Activated naive CD4-positive, alpha-beta T cell treated with anti-CD3 and anti-CD28 coated beads, Interleukin-2, amount 50 U/mL, for 24 hours (primary cell): ENCODE measurements at regions not wholly inside any gene's neighbourhood (a gene's known extent, or its start where the extent isn't known, plus 50 kb on each side); places are given as distances from the start of the nearest gene placed in this dataset.

ENCODE experiments used
- H3K27ac Mint-ChIP-seq: one replicate; pipeline ENCODE4 v1.8.0; 2021; ENCODE audit warnings: mild to moderate bottlenecking, mixed read lengths
- H3K27me3 Mint-ChIP-seq: one replicate; pipeline ENCODE4 v1.8.0; 2021; ENCODE audit warnings: mixed read lengths
- H3K36me3 Mint-ChIP-seq: one replicate; pipeline ENCODE4 v1.8.0; 2021; ENCODE audit warnings: mixed read lengths
- H3K4me1 Mint-ChIP-seq: one replicate; pipeline ENCODE4 v1.8.0; 2021; ENCODE audit warnings: mixed read lengths
- H3K4me3 Mint-ChIP-seq: one replicate; pipeline ENCODE4 v1.8.0; 2021; ENCODE audit warnings: mild to moderate bottlenecking, mixed read lengths
- H3K9me3 Mint-ChIP-seq: one replicate; pipeline ENCODE4 v1.8.0; 2021; ENCODE audit warnings: mixed read lengths

DNA sequence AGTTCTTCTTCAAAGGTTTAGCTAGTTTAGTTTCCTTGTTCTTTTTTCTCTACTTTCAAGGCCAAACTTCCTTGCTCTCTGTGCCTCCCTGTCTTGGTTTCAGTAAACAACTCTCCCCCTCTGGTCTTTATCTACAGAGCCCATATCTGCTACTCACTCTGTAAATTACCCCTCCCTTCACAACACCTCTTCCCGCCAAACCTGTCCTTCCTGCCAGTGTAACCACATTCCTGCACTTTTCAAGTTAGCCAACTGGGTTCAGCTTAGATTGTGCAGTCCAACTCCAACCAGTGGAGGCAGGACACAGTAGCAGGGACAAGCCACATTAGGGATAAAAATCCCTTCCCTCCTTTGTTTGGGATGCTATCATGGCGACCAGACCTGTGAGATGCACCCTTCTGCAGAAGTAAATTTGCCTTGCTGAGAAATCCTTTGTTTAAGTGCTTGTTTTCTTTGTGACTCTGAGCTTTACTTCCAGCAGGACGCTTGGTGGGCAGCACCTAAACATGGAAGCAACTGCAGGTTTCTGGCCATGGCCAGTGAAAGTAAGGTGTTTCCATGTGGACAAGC is 706.0 kb downstream of the KCNJ3 start:
- H3K4me1 Mint-ChIP-seq: no peaks in the 10 kb centered on the region
- H3K36me3 Mint-ChIP-seq: no peaks in the 10 kb centered on the region
- H3K9me3 Mint-ChIP-seq: peaks cover 10% of the 10 kb centered on the region

DNA sequence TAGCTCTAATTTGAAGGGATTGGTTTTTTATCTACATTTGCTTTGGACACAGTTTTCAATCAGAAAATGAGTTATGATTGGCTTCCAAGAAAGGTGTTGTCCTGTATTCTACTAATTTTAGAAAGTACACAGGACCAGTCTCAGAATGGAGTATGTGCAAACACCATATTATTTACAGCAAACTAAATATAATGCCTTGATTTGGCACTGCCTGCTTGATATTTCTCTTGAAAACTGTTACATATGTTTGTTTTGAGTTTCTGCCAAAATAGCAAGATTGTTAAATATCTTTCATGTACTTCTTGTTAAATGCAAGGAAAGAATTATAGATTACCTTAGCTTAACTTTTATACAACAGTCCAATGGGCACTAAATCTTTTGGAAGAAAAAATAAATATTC is 694.9 kb downstream of the KCNJ3 start:
- Mint-ChIP-seq H3K9me3 (no peaks in the 10 kb centered on the region), H3K4me1 (no peaks in the 10 kb centered on the region), H3K27ac (no peak overlapping the region), H3K27me3 (peaks cover 2% of the 10 kb centered on the region), H3K36me3 (no peaks in the 10 kb centered on the region), H3K4me3 (no peak overlapping the region)

More for the DNA sequence above, 706.0 kb downstream of the KCNJ3 start:
- Mint-ChIP-seq H3K27me3 (no peaks in the 10 kb centered on the region), H3K4me3 (no peak overlapping the region), H3K27ac (no peak overlapping the region)

DNA sequence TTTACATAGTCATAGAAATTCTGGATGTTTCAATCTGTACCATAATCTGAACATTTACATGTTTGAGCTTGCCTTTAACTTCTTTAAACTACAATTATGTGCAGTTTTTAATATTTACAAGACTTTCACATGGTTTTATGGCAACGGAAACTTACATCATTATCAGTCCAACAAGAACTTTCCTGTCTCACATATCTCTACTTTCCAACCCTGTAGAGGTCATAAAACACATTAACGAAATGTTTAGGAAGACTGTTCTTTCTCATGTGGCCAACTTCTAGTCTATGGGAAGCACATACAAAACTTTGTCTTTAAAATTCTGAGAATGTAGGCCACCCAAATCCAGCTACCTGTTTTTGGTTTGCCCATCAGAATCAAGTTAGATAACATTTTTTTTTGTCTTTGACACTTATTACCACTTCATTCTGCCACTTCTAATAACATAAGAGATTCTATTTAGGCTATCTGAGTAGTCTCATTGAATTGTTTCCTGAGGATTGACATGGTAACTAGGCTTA is 693.2 kb downstream of the KCNJ3 start:
- H3K36me3 Mint-ChIP-seq: no peaks in the 10 kb centered on the region
- H3K4me3 Mint-ChIP-seq: no peak overlapping the region
- H3K27me3 Mint-ChIP-seq: peaks cover 4% of the 10 kb centered on the region
- H3K9me3 Mint-ChIP-seq: no peaks in the 10 kb centered on the region
- H3K4me1 Mint-ChIP-seq: no peaks in the 10 kb centered on the region
- H3K27ac Mint-ChIP-seq: no peak overlapping the region

DNA sequence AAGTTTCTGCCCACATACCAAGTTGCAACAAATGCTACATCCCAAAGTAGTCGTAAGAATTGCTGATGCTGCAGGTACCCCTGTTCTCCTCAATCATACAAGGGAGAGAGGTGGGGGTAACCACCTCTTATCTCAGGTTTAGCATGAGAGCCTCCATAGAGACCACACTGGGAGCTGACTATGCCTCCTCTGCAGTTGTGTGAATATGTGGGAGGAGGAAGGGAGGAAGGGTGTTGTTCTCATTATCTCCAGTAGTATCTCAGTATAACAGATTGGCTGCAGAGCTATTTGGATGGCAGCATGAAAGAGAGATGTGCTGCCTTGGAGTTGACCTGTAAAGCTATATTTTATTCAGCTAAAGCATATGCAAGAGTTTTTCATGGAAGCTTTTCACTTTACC is 690.7 kb downstream of the KCNJ3 start:
- no peak overlapping the region for H3K27ac Mint-ChIP-seq
- no peaks in the 10 kb centered on the region for H3K9me3 Mint-ChIP-seq
- peaks cover 4% of the 10 kb centered on the region for H3K27me3 Mint-ChIP-seq
- no peaks in the 10 kb centered on the region for H3K4me1 Mint-ChIP-seq
- H3K36me3 Mint-ChIP-seq: no peaks in the 10 kb centered on the region
- no peak overlapping the region for H3K4me3 Mint-ChIP-seq

DNA sequence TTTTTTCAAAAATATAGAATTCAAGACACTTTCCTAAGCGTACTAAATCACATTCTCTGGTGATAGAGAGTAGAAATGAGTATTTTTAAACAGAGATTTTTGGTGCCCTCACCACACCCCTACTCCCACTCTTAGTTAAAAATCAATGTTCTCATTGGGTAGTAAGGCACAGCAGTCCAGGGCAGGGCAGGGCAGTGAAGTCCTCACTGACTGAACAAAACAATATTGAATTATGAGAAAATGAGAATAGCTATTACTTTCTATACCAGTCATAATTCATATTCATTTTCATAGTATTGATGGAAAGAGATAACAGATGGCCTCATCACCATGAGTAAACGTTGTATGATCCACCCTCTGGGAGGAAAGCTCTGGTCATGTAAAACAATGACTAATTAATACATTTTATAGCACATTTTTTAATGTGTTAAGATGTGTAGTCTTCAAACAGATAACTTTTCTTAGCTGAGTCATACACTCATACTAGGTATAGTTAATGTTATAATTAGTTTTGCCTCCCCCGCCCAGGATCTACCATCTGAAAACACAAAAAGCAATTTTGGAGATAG is 686.1 kb downstream of the KCNJ3 start:
- Mint-ChIP-seq H3K27ac (no peak overlapping the region), H3K9me3 (no peaks in the 10 kb centered on the region), H3K4me1 (no peaks in the 10 kb centered on the region), H3K36me3 (no peaks in the 10 kb centered on the region), H3K4me3 (no peak overlapping the region), H3K27me3 (peaks cover 6% of the 10 kb centered on the region)

DNA sequence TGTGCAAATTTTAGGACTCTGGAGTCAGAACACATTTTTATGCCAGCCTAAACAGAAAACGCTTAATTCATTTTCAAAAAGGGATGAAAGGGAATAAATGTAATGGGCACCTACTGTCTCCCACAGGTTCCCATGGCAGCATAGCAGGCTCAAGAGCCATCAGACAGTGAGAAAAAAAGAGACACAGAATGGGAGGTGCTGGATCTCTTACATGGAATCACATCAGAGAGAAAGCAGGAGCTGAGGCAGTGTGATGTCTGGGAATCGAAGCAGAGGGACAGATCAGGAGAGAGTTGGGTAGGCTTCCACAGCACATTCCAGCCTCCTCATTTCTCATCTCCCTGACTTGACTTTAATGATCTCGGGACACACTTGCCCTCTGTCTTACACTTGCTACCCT is 684.3 kb downstream of the KCNJ3 start:
- Mint-ChIP-seq H3K9me3 (no peaks in the 10 kb centered on the region), H3K36me3 (no peaks in the 10 kb centered on the region), H3K4me1 (peaks cover 4% of the 10 kb centered on the region), H3K27me3 (peaks cover 4% of the 10 kb centered on the region), H3K4me3 (no peak overlapping the region), H3K27ac (no peak overlapping the region)

DNA sequence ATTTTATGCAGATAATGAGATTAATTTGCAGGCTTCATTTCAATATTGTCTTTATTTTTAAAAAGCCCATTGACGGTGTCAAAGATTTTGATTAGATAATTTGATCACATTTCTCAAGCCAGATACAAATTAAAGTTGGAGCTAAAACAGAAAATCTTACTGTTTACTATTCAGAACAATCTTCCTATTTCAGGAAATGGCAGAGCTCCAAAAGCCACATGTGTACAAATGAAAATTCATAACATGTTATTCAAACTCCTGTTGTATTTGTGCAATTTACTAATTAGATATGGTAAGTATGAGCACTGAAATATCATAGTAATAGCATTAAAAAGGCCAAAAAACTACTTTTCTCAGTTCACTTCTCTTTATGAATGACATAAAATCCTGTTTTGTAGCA is 682.9 kb downstream of the KCNJ3 start:
- H3K4me1 Mint-ChIP-seq: peaks cover 4% of the 10 kb centered on the region
- H3K27me3 Mint-ChIP-seq: peaks cover 2% of the 10 kb centered on the region
- H3K4me3 Mint-ChIP-seq: no peak overlapping the region
- no peaks in the 10 kb centered on the region for H3K9me3 Mint-ChIP-seq
- no peaks in the 10 kb centered on the region for H3K36me3 Mint-ChIP-seq
- no peak overlapping the region for H3K27ac Mint-ChIP-seq

DNA sequence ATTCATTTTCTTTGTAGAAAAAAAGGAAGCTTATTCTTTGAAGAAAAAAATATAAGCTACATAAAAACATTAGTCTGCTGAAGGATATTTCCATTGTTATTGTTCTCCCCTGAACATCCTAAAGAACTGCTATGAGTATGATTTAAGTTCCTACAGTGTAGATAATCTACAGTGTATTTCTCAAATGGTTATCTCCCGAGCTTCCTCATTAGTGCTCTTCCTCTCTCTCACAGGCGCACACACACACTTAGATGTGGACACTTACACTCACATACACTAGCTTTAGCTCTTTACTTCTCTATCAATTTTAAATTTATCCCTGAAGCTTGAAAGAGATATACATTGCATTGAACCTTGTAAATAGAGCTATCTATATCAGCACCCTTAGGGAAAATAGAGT is 681.0 kb downstream of the KCNJ3 start:
- peaks cover 4% of the 10 kb centered on the region for H3K4me1 Mint-ChIP-seq
- H3K27me3 Mint-ChIP-seq: peaks cover 2% of the 10 kb centered on the region
- no peaks in the 10 kb centered on the region for H3K9me3 Mint-ChIP-seq
- H3K36me3 Mint-ChIP-seq: no peaks in the 10 kb centered on the region
- H3K27ac Mint-ChIP-seq: no peak overlapping the region
- H3K4me3 Mint-ChIP-seq: no peak overlapping the region

DNA sequence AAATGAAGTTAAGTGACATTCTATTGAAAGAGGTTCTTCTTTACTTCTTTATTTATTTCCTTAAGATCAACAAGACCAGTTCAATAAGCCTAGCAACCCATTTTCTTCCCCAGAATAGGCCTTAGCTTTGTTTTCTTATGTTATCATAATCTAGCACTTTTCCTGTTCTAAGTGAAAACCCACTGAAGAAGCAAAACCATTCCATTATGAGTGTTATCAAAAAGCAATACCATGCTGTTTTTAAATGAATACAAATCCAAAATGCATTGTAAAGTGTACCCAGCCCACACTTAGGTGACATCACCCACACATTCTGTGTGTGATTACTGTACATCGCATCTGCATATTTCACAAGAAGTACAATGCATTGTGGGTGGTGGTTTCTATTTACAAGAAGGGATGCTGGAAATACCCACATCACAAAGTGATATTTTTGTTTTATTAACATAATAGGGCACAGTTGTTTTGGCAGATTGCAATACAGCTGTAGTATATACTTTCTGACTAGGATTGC is 679.5 kb downstream of the KCNJ3 start:
- H3K4me1 Mint-ChIP-seq: peaks cover 4% of the 10 kb centered on the region
- H3K4me3 Mint-ChIP-seq: no peak overlapping the region
- H3K27ac Mint-ChIP-seq: no peak overlapping the region
- no peaks in the 10 kb centered on the region for H3K9me3 Mint-ChIP-seq
- H3K36me3 Mint-ChIP-seq: no peaks in the 10 kb centered on the region
- H3K27me3 Mint-ChIP-seq: peaks cover 3% of the 10 kb centered on the region

DNA sequence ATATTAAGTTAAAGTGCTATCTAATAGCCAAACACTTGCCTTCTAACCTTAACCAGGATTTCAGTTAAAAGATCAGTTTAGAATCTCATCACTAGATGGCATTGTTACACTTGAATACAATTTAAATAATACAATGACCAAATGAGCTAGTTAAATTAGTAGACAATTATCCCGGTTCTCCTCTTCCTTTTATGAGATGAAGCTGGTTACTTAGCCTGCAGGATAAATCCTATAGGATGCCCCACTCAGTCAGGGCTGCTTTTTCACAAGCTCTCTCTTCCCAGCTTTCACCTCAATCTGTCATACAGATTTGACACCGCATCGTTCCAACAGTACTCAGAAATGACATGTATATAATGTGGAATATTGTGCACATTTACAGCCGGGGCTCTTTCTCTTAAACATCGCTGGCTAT is 678.8 kb downstream of the KCNJ3 start:
- Mint-ChIP-seq H3K27ac (no peak overlapping the region), H3K9me3 (no peaks in the 10 kb centered on the region), H3K36me3 (no peaks in the 10 kb centered on the region), H3K4me1 (peaks cover 4% of the 10 kb centered on the region), H3K4me3 (no peak overlapping the region), H3K27me3 (peaks cover 3% of the 10 kb centered on the region)

DNA sequence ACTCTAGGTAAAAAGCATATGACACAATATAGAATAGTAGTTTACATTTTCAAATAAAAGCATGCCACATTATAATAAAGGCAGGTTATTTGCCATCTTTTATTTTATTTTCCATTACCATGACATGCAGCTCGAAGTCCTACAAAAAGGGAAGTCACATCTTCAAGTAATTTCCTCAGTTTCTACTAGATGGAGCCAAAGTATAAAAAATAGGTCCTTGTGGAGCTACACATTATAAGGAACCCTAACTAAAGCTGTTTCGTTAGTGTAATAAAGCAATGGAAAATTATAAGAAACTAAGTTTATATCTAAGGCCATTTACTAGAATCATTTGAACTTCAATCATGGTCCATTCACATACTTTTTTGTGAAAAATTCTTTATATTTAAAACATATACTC is 674.5 kb downstream of the KCNJ3 start:
- Mint-ChIP-seq H3K4me3 (no peak overlapping the region), H3K36me3 (no peaks in the 10 kb centered on the region), H3K27me3 (peaks cover 3% of the 10 kb centered on the region), H3K27ac (no peak overlapping the region), H3K9me3 (no peaks in the 10 kb centered on the region), H3K4me1 (no peaks in the 10 kb centered on the region)

DNA sequence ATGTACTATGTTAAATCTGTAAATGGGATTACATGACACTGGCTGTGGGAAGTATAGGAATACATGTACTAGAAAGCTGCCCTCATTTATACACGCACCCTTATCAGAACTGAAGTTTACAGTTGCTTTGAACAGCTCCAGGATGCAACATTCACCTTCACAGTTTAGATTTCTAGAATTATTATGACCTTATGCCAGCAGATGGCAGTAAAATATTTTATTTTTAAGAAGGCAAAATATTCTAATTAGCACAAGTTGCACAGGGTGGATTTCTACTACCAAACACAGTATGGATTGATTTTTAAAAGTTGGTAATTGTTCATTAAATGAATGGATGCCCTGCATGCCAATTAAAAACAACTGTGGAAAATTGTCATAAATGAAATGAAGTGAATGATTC is 670.4 kb downstream of the KCNJ3 start:
- H3K4me3 Mint-ChIP-seq: no peak overlapping the region
- H3K9me3 Mint-ChIP-seq: no peaks in the 10 kb centered on the region
- no peaks in the 10 kb centered on the region for H3K36me3 Mint-ChIP-seq
- no peaks in the 10 kb centered on the region for H3K27me3 Mint-ChIP-seq
- H3K27ac Mint-ChIP-seq: no peak overlapping the region
- H3K4me1 Mint-ChIP-seq: no peaks in the 10 kb centered on the region

DNA sequence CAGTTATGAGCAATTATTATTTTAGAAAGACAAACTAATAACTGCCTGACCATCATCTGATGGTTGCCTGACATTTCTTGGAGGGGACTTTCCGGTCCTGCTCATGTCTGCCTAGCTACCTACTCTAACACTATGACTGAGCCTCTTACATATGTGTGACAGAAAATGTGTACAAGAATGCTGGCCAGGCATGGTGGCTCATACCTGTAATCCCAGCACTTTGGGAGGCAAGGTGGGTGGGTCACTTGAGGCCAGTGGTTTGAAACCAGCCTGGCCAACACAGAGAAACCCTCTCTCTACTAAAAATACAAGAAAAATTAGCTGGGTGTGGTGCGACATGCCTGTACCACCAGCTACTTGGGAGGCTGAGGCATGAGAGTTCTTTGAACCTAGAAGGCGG is 666.3 kb downstream of the KCNJ3 start:
- Mint-ChIP-seq H3K27ac (no peak overlapping the region), H3K27me3 (no peaks in the 10 kb centered on the region), H3K9me3 (no peaks in the 10 kb centered on the region), H3K36me3 (no peaks in the 10 kb centered on the region), H3K4me1 (no peaks in the 10 kb centered on the region), H3K4me3 (no peak overlapping the region)

DNA sequence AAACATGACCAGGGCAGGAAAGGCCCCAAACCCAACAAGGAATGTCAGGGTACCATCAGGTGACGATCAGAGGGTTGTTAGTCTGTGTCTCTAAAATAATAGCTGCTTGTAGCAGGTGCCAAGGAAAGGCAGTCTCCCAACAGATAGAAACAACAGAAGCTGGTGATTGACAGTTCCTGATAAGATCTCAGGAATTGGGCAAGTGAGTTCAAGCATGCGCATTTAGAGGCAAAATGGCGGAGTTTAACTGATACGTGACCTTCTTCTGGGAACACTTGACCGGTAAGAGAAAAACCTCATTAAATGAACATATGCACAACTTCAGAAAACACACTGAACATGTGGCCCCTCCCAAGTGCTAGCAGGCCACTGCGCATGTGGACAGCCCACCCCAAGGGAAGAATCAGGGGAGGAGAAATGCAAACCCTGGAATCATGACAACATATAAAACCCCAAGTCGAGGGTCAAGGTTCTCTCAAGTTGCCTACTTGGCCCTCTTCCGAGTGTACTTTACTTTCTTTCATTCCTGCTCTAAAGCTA is 664.9 kb downstream of the KCNJ3 start:
- no peaks in the 10 kb centered on the region for H3K27me3 Mint-ChIP-seq
- no peaks in the 10 kb centered on the region for H3K4me1 Mint-ChIP-seq
- H3K27ac Mint-ChIP-seq: no peak overlapping the region
- H3K9me3 Mint-ChIP-seq: no peaks in the 10 kb centered on the region
- no peak overlapping the region for H3K4me3 Mint-ChIP-seq
- H3K36me3 Mint-ChIP-seq: no peaks in the 10 kb centered on the region

DNA sequence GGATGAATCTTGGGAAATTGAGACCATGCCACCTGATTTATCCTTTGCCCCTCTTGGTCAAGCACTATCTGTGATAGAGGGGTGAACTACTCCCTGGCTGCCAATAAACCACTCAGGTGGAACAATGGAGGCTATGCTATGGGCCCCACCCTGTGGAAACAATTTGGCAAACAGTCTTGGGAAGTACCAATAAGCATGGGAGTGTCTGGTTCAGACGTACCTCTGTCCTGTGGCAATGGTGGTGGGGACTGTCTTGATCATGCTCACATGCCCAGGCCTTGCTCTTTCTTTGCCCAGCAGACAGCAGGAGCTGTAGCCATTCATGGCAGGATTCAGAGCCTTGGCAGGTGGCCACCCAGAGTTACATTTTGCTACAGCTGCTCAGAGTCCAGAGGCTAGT is 658.7 kb downstream of the KCNJ3 start:
- H3K36me3 Mint-ChIP-seq: no peaks in the 10 kb centered on the region
- no peaks in the 10 kb centered on the region for H3K4me1 Mint-ChIP-seq
- peaks cover 5% of the 10 kb centered on the region for H3K9me3 Mint-ChIP-seq
- H3K27me3 Mint-ChIP-seq: no peaks in the 10 kb centered on the region
- H3K27ac Mint-ChIP-seq: no peak overlapping the region
- H3K4me3 Mint-ChIP-seq: no peak overlapping the region

DNA sequence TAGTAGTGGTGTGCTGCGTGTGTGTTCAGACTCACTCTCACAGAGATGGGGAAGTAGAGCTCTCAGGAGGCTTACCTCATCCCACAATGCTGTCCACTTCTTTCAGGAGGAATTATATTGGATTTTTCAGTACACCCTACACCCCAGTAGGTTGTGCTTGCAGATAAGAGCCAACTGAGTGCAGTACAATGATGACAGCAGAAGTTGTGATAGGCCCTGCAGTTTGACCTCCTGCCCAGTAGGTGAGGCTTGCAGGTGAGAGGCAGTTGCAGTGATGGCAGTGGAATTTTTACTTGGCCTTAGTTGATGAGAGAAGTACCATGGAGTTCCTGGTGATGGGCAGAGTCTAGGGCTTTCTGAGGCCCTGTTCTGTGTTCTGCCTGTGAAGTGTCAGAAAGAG is 657.8 kb downstream of the KCNJ3 start:
- no peaks in the 10 kb centered on the region for H3K4me1 Mint-ChIP-seq
- no peaks in the 10 kb centered on the region for H3K27me3 Mint-ChIP-seq
- no peak overlapping the region for H3K4me3 Mint-ChIP-seq
- no peak overlapping the region for H3K27ac Mint-ChIP-seq
- H3K36me3 Mint-ChIP-seq: no peaks in the 10 kb centered on the region
- H3K9me3 Mint-ChIP-seq: peaks cover 5% of the 10 kb centered on the region
